KOPT-K1 (cell line): ENCODE measurements at regions not wholly inside any gene's neighbourhood (a gene's known extent, or its start where the extent isn't known, plus 50 kb on each side); places are given as distances from the start of the nearest gene placed in this dataset.

ENCODE experiments used
- H3K27ac ChIP-seq: fragments of 200-600 bp; sonication (generic); 2 replicates; pipeline ENCODE4 v1.5.1; 2016; ENCODE audit warnings: antibody characterized with exemption, mild to moderate bottlenecking, low read depth, low read length; ENCODE audit not compliant: poor library complexity, severe bottlenecking
- H3K36me3 ChIP-seq: fragments of 200-600 bp; sonication (generic); 2 replicates; pipeline ENCODE4 v1.5.1; 2017; ENCODE audit warnings: antibody characterized with exemption, mild to moderate bottlenecking, low read length, moderate library complexity; ENCODE audit not compliant: insufficient read depth
- H3K9me3 ChIP-seq: fragments of 200-600 bp; sonication (generic); 2 replicates; pipeline ENCODE4 v1.5.1; 2017; ENCODE audit warnings: antibody characterized with exemption, low read length, mild to moderate bottlenecking; ENCODE audit not compliant: insufficient read depth, poor library complexity, severe bottlenecking

GRCh38 chr2:189360861-189361260, 80.4 kb upstream of the WDR75 start:
- Histone ChIP-seq H3K36me3 (no peaks in the 10 kb centered on the region), H3K27ac (no peak overlapping the region), H3K9me3 (no peaks in the 10 kb centered on the region)

- Histone ChIP-seq H3K9me3 (no peaks in the 10 kb centered on the region), H3K36me3 (no peaks in the 10 kb centered on the region), H3K27ac (no peak overlapping the region)
Observed at GRCh38 chr2:189362283-189362682, 79.0 kb upstream of the WDR75 start.

DNA sequence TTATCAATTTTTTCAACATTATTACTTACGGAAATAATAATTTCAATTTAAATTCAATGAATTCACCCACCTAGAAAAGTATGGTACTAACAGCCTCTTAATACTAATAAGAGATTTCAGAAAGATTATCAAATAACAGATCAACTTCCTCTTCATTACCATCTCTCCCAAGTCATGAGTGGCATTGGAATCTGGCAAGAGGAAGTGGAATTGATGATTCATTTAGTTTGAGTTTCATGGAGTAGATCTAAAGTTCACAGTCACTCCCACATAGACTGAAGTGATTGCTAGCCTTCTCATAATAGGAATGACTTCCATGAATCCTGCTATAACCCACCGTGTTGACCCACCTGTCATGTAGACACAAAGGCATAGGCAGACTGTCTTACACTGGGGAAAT, 77.7 kb upstream of the WDR75 start:
- Histone ChIP-seq H3K27ac (no peak overlapping the region), H3K36me3 (no peaks in the 10 kb centered on the region), H3K9me3 (no peaks in the 10 kb centered on the region)

GRCh38 chr2:189364607-189365006, 76.7 kb upstream of the WDR75 start:
- no peaks in the 10 kb centered on the region for H3K9me3 ChIP-seq
- H3K36me3 ChIP-seq: no peaks in the 10 kb centered on the region
- H3K27ac ChIP-seq: no peak overlapping the region

DNA sequence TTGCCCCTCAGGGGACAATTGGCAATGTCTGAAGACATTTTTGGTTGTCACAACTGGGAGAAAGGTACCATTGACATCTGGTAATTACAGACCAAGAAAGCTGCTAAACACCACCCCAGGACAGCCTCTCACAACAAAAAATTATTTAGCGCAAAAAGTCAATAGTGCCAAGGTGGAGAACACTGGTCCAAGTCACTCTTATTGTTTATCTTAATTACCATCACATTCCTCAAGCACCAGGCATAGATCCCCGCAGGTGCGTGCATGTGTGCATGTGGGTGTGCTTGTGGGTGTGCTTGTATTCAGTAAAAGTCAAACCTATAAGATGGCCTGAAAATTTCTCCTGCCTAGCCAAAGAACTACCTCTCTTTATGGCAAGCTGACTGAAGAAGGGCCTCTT, 74.9 kb upstream of the WDR75 start:
- no peaks in the 10 kb centered on the region for H3K36me3 ChIP-seq
- H3K27ac ChIP-seq: no peak overlapping the region
- no peaks in the 10 kb centered on the region for H3K9me3 ChIP-seq

GRCh38 chr2:189367343-189367742, 73.9 kb upstream of the WDR75 start:
- H3K9me3 ChIP-seq: no peaks in the 10 kb centered on the region
- no peak overlapping the region for H3K27ac ChIP-seq
- no peaks in the 10 kb centered on the region for H3K36me3 ChIP-seq

- no peak overlapping the region for H3K27ac ChIP-seq
- H3K36me3 ChIP-seq: no peaks in the 10 kb centered on the region
Observed at GRCh38 chr2:189369566-189369965, 71.7 kb upstream of the WDR75 start.

DNA sequence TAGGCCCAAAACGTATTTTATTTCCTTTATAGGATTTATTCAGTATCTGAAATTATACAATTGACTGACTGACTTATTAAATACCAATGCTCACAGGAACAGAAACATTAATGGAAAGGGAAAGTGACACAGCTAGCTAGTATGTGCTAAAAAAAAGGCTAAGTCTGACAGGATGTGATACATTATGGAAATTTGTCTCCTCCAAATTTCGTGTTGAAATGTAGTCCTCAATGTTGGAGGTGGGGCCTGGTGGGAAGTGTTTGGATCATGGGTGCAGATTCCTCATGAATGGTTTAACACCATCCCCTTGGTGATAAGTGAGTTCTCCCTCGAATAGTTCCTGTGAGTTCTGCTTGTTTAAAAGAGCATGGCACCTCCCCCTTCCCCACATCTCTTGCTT, 70.6 kb upstream of the WDR75 start:
- no peak overlapping the region for H3K27ac ChIP-seq
- no peaks in the 10 kb centered on the region for H3K36me3 ChIP-seq
- no peaks in the 10 kb centered on the region for H3K9me3 ChIP-seq

More at GRCh38 chr2:189369566-189369965, 71.7 kb upstream of the WDR75 start:
- no peaks in the 10 kb centered on the region for H3K9me3 ChIP-seq

- H3K27ac ChIP-seq: no peak overlapping the region
Observed at GRCh38 chr2:189372688-189373257, 68.5 kb upstream of the WDR75 start.

DNA sequence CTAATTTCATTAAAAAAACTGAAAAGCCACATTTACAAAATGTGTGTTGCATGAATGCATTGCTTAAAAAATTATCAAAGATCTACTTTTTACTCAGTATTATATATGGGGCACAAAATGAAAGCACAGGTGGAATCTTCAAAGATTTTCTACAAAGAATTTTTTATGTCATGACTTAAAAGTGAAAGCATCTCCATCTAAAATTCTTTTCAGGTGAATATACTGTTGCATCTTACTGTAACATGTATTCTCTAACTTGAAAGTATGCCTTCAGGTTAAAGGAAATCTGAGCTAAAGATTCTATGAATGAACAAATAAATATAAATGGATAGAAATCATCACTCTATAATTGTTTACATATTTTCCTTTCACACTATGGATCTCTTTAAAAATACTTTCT, 66.8 kb upstream of the WDR75 start:
- Histone ChIP-seq H3K9me3 (no peaks in the 10 kb centered on the region), H3K36me3 (no peaks in the 10 kb centered on the region), H3K27ac (no peak overlapping the region)

More at GRCh38 chr2:189372688-189373257, 68.5 kb upstream of the WDR75 start:
- H3K36me3 ChIP-seq: no peaks in the 10 kb centered on the region
- no peaks in the 10 kb centered on the region for H3K9me3 ChIP-seq

- Histone ChIP-seq H3K27ac (no peak overlapping the region), H3K36me3 (no peaks in the 10 kb centered on the region), H3K9me3 (no peaks in the 10 kb centered on the region)
Observed at GRCh38 chr2:189375842-189376241, 65.4 kb upstream of the WDR75 start.

DNA sequence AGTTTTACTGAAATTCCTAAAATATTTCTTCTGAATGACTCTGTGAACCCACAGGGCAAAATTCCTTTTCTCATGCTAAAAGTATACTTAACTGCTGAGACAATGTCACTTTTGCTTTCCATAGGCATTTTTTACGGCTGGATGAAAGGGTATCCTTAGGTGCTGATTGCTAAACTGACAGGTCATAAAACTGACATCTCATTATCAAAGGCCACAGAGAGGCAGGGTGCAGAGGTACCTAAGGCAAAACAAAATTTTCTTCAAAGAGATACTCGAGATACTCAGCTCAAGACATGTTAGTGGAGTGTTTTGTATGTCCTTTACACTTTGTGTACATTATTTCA, 62.0 kb upstream of the WDR75 start:
- H3K27ac ChIP-seq: no peak overlapping the region
- no peaks in the 10 kb centered on the region for H3K9me3 ChIP-seq
- no peaks in the 10 kb centered on the region for H3K36me3 ChIP-seq

- Histone ChIP-seq H3K27ac (no peak overlapping the region), H3K36me3 (no peaks in the 10 kb centered on the region), H3K9me3 (no peaks in the 10 kb centered on the region)
Observed at GRCh38 chr2:189379731-189380261, 61.5 kb upstream of the WDR75 start.

GRCh38 chr2:189382668-189383067, 58.6 kb upstream of the WDR75 start:
- H3K27ac ChIP-seq: no peak overlapping the region
- no peaks in the 10 kb centered on the region for H3K9me3 ChIP-seq
- no peaks in the 10 kb centered on the region for H3K36me3 ChIP-seq

DNA sequence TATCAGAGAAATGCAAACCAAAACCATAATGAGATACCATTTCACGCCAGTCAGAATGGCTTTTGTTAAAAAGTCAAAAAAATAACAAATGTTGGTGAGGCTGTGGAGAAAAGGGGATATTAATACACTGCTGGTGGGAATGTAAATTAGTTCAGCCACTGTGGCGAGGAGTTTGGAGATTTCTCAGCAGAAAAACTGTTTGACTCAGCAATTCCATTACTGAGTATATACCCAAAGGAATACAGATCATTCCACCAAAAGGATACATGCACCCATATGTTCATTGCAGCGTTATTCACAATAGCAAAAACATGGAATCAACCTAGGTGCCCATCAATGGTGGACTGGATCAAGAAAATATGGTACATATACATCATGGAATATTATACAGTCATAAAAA, 54.5 kb upstream of the WDR75 start:
- Histone ChIP-seq H3K36me3 (no peaks in the 10 kb centered on the region), H3K27ac (no peak overlapping the region), H3K9me3 (no peaks in the 10 kb centered on the region)

DNA sequence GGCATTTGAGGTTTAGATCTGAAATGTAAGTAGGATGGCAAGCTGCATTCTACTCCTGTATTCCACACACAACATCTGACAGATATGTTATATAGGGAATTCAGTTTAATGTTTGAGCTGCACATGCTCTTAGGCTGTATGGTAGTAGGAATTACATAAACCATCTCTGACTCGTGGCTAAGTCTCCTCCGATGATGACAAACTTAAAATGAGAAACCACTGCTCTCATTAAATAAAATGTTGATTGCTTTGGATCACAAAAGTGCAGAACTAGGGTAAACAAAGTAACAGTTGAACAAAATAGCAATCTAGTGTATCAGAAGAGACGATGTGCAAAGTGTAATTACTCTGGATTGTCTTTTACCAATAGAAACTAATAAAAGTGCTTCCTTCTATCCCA, 50.1 kb upstream of the WDR75 start:
- H3K36me3 ChIP-seq: no peaks in the 10 kb centered on the region
- no peak overlapping the region for H3K27ac ChIP-seq

More for the DNA sequence above, 50.1 kb upstream of the WDR75 start:
- H3K9me3 ChIP-seq: no peaks in the 10 kb centered on the region
